ENCODE measurements at regions not wholly inside any gene's neighbourhood (a gene's known extent, or its start where the extent isn't known, plus 50 kb on each side); places are given as distances from the start of the nearest gene placed in this dataset.

- Histone ChIP-seq H3K27me3 (ENCODE audit: insufficient read depth, low read length) (no peaks in the 10 kb centered on the region), H3K4me1 (ENCODE audit: insufficient read depth, low read length) (no peaks in the 10 kb centered on the region), H3K9me3 (ENCODE audit: insufficient read depth, low read depth, low read length) (no peaks in the 10 kb centered on the region), H4K20me1 (ENCODE audit: insufficient read depth, low read length) (no peaks in the 10 kb centered on the region), H2AFZ (ENCODE audit: low read depth, low read length) (no peak overlapping the region), H3K27ac (ENCODE audit: low read depth, low read length) (no peak overlapping the region), H3K9ac (ENCODE audit: low read length) (no peak overlapping the region), H3K79me2 (ENCODE audit: insufficient read depth, low read length) (no peaks in the 10 kb centered on the region), H3K36me3 (ENCODE audit: insufficient read depth, low read length) (no peaks in the 10 kb centered on the region), H3K4me2 (ENCODE audit: low read length) (no peak overlapping the region), H3K4me3 (ENCODE audit: insufficient read depth, low read depth, low read length) (no peak overlapping the region)
- Mint-ChIP-seq H3K27ac (ENCODE audit: unreplicated experiment) (no peak overlapping the region), H3K36me3 (ENCODE audit: low read depth, unreplicated experiment) (no peaks in the 10 kb centered on the region), H3K4me3 (ENCODE audit: unreplicated experiment) (peak overlapping the region; percentile 42), H3K4me1 (ENCODE audit: low read depth, unreplicated experiment) (no peaks in the 10 kb centered on the region), H3K9me3 (ENCODE audit: unreplicated experiment) (no peaks in the 10 kb centered on the region), H3K27me3 (ENCODE audit: low read depth, unreplicated experiment) (no peaks in the 10 kb centered on the region)
- no peak for FAIRE-seq
- TF ChIP-seq, protein P1, sequence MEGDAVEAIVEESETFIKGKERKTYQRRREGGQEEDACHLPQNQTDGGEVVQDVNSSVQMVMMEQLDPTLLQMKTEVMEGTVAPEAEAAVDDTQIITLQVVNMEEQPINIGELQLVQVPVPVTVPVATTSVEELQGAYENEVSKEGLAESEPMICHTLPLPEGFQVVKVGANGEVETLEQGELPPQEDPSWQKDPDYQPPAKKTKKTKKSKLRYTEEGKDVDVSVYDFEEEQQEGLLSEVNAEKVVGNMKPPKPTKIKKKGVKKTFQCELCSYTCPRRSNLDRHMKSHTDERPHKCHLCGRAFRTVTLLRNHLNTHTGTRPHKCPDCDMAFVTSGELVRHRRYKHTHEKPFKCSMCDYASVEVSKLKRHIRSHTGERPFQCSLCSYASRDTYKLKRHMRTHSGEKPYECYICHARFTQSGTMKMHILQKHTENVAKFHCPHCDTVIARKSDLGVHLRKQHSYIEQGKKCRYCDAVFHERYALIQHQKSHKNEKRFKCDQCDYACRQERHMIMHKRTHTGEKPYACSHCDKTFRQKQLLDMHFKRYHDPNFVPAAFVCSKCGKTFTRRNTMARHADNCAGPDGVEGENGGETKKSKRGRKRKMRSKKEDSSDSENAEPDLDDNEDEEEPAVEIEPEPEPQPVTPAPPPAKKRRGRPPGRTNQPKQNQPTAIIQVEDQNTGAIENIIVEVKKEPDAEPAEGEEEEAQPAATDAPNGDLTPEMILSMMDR (IDR thresholded peaks at IDR 0.05; ENCODE audit: insufficient read depth, low read depth, low read length), result no peak
- TF ChIP-seq EZH2 (IDR thresholded peaks at IDR 0.05; ENCODE audit: insufficient read depth, low read length), result no peak
- no peak for DNase-seq (ENCODE audit: low read depth)
These were observed 53.3 kb upstream of the SLC7A1 start for GRCh38 chr13:29648760-29649159.

All from astrocyte (in vitro differentiated cells and primary cell).